ENCODE measurements at regions not wholly inside any gene's neighbourhood (a gene's known extent, or its start where the extent isn't known, plus 50 kb on each side); places are given as distances from the start of the nearest gene placed in this dataset.
"Not testable (repeated sequence)": the region's sequence is repeated elsewhere in the genome, so short reads cannot be mapped to it uniquely, and the experiment has no call there.

GRCh38 chr5:101306391-101307137, 403.5 kb upstream of the ST8SIA4 start:
- H3K4me3 ChIP-seq (ENCODE audit: low read depth, low read length), result no peak overlapping the region
- no peak for TF ChIP-seq CTCF (IDR thresholded peaks at IDR 0.05; ENCODE audit: control insufficient read depth, extremely low read depth, insufficient read depth)
- no peak for DNase-seq (ENCODE audit: low read depth)

- no peak for TF ChIP-seq CTCF (IDR thresholded peaks at IDR 0.05; ENCODE audit: control insufficient read depth, extremely low read depth, insufficient read depth)
- no peak overlapping the region for H3K4me3 ChIP-seq (ENCODE audit: low read depth, low read length)
- no peak for DNase-seq (ENCODE audit: low read depth)
Measured at GRCh38 chr5:101296477-101296876, 393.4 kb upstream of the ST8SIA4 start.

GRCh38 chr5:101292199-101292598, 389.1 kb upstream of the ST8SIA4 start:
- DNase-seq (ENCODE audit: low read depth), result no peak
- no peak overlapping the region for H3K4me3 ChIP-seq (ENCODE audit: low read depth, low read length)
- TF ChIP-seq CTCF (IDR thresholded peaks at IDR 0.05; ENCODE audit: control insufficient read depth, extremely low read depth, insufficient read depth), result no peak

GRCh38 chr5:101290761-101291160, 387.7 kb upstream of the ST8SIA4 start:
- H3K4me3 ChIP-seq (ENCODE audit: low read depth, low read length); DNase-seq (ENCODE audit: low read depth): not testable (repeated sequence)

GRCh38 chr5:101288633-101289032, 385.6 kb upstream of the ST8SIA4 start:
- TF ChIP-seq CTCF (IDR thresholded peaks at IDR 0.05; ENCODE audit: control insufficient read depth, extremely low read depth, insufficient read depth), result no peak
- no peak for DNase-seq (ENCODE audit: low read depth)
- H3K4me3 ChIP-seq (ENCODE audit: low read depth, low read length), result no peak overlapping the region

GRCh38 chr5:101284736-101285375, 381.8 kb upstream of the ST8SIA4 start:
- DNase-seq (ENCODE audit: low read depth), result no peak
- TF ChIP-seq CTCF (IDR thresholded peaks at IDR 0.05; ENCODE audit: control insufficient read depth, extremely low read depth, insufficient read depth), result no peak
- H3K4me3 ChIP-seq (ENCODE audit: low read depth, low read length), result no peak overlapping the region

- not testable (repeated sequence) for DNase-seq (ENCODE audit: low read depth); H3K4me3 ChIP-seq (ENCODE audit: low read depth, low read length)
Measured at GRCh38 chr5:101283938-101284337, 380.9 kb upstream of the ST8SIA4 start.

GRCh38 chr5:101278917-101279316, 375.8 kb upstream of the ST8SIA4 start:
- DNase-seq (ENCODE audit: low read depth), result no peak
- TF ChIP-seq CTCF (IDR thresholded peaks at IDR 0.05; ENCODE audit: control insufficient read depth, extremely low read depth, insufficient read depth), result no peak
- H3K4me3 ChIP-seq (ENCODE audit: low read depth, low read length), result no peak overlapping the region
